ENCODE measurements at regions not wholly inside any gene's neighbourhood (a gene's known extent, or its start where the extent isn't known, plus 50 kb on each side); places are given as distances from the start of the nearest gene placed in this dataset.

DNA sequence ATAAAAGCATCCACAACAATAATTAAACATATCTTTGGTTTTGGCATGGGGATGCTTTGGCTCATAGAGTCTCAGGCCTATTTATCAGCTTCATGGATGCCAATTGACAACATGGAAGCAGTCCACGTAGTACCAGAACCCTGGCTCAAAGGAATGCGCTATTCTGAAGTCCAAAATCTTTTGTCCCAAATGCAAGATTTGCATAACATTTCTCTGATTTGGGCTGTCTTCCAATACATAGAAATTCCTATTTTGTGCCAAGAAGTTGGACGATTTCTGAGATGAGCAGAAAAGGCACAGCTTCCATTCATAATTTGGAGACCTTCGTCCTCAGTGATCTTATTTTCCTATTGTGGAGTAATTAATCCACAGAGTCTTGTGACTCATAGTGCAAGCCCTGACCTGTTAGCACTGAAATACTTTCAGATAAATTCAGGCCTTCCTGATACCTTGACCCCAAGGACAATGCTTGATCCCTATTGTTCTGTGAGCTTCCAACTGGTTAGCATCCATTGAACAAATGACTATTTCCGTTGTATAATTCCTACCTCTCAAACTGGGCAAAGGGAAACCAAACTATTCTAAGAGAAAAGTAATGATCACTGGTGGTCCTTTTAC, 78.4 kb upstream of the CDH11 start:
- ChIA-PET CTCF (no interaction called here), POLR2A (no interaction called here)

DNA sequence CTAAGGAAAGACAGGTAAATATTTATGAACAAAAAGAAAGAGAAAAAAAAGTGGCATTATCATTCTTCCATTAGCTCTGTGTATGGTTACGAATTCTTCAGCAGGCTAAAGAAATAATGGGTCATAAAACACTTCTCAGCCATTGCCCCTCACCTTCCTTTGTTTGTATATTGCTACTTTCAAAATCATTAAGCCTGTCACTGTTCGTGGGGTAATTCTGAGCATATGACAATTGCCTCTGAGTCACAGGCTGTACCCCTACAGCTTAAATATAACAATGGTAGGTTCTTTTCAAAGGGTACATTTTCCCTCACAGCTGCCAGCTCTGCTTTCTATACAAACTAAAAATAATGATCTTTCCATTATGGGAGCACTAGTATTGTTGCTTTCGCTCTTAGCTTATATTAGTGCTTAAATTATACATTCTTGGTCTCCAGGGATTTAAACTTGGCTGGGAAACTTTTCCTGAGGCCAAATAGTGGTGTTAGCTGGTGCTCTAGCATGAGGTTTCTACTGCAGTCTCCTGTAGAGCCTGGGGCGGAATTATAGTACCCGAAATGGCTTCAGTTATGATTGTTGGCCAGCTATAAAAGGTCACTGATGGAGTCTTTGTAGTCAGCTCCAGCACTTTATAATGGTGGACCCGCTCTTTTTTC, 74.7 kb upstream of the CDH11 start:
- ChIA-PET POLR2A (no interaction called here), CTCF (no interaction called here)

GRCh38 chr16:65195998-65196397, 74.1 kb upstream of the CDH11 start:
- POLR2A ChIA-PET = no interaction called here
- CTCF ChIA-PET = no interaction called here

DNA sequence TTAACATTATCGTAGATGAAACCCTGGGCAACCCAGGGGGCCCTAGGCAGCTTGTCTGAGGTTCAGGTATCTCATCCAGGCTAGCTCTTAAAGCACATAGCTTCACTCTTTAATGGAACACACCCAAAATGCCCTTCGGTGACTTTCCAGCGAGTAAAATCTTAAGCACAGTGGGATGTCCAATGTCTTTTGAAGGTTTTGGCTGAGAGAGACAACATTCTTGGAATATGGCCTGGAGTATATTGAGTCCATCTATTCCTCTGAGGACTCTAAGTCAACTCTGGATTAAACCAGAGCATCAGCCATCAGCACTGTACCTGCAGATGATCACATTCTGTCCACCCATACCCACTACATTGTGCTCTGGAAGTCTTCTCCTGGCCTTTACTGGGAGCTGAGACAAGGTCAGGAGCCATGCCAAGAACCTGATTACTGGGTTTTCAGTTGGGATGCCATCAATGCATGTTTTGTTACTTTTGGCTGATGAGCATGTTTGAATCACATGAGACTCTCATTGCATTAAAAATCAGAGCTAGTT, 63.4 kb upstream of the CDH11 start:
- CTCF ChIA-PET = no interaction called here
- POLR2A ChIA-PET = no interaction called here

GRCh38 chr16:65181071-65181561, 59.3 kb upstream of the CDH11 start:
- ChIA-PET CTCF (no interaction called here), POLR2A (no interaction called here)

- POLR2A ChIA-PET = no interaction called here
- CTCF ChIA-PET = no interaction called here
Measured at GRCh38 chr16:65178151-65178550, 56.3 kb upstream of the CDH11 start.

GRCh38 chr16:65176603-65177002, 54.7 kb upstream of the CDH11 start:
- ChIA-PET POLR2A (no interaction called here), CTCF (no interaction called here)

DNA sequence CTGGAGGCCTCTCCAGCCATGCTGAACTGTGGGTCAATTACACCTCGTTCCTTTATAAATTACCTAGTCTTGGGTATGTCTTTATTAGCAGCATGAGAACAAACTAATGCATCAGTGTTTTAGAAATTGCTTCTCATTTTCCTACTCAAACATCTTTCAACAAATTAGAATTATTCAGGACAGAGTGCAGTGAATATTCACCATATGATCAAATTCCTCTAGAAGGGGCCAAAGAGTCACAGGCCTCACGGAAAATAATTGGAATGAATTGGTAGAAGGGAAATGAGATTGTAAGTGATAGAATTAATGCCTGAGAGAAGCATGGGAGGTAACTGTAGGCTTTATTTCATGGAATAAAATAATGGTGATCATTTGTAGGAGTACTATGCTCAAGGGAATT, 50.5 kb upstream of the CDH11 start:
- POLR2A ChIA-PET = no interaction called here
- CTCF ChIA-PET = no interaction called here
